H9 (cell line): ENCODE measurements at regions not wholly inside any gene's neighbourhood (a gene's known extent, or its start where the extent isn't known, plus 50 kb on each side); places are given as distances from the start of the nearest gene placed in this dataset.

Experiments used
- DNase-seq: peaks from one replicate; pipeline ENCODE4 v3.0.0-alpha.2; 2017
- H2AFZ ChIP-seq: one replicate; pipeline ENCODE4 v1.6.1; 2013; ENCODE audit warnings: mild to moderate bottlenecking, low read length, control low read depth, moderate library complexity
- H2AK5ac ChIP-seq: 2 replicates; pipeline ENCODE4 v1.6.1; 2013; ENCODE audit warnings: low read length, control low read depth, mixed read lengths; ENCODE audit not compliant: insufficient read length
- H2BK120ac ChIP-seq: one replicate; pipeline ENCODE4 v1.6.1; 2013; ENCODE audit warnings: low read depth, mild to moderate bottlenecking, low read length, control low read depth, inconsistent platforms; ENCODE audit not compliant: poor library complexity, severe bottlenecking
- H2BK12ac ChIP-seq: 2 replicates; pipeline ENCODE4 v1.6.1; 2013; ENCODE audit warnings: low read length, control low read depth, mixed read lengths, low read depth; ENCODE audit not compliant: insufficient read length
- H2BK15ac ChIP-seq: 2 replicates; pipeline ENCODE4 v1.6.1; 2013; ENCODE audit warnings: low read depth, low read length, control low read depth
- H2BK20ac ChIP-seq: one replicate; pipeline ENCODE4 v1.6.1; 2013; ENCODE audit warnings: low read depth, mild to moderate bottlenecking, low read length, control low read depth, inconsistent platforms; ENCODE audit not compliant: poor library complexity, severe bottlenecking
- H2BK5ac ChIP-seq: 2 replicates; pipeline ENCODE4 v1.6.1; 2013; ENCODE audit warnings: low read length, control low read depth, mixed read lengths; ENCODE audit not compliant: insufficient read length
- H3K14ac ChIP-seq: 2 replicates; pipeline ENCODE4 v1.6.1; 2013; ENCODE audit warnings: low read length, control low read depth; ENCODE audit not compliant: insufficient read depth
- H3K18ac ChIP-seq: 2 replicates; pipeline ENCODE4 v1.6.1; 2013; ENCODE audit warnings: low read depth, mild to moderate bottlenecking, mixed read lengths, low read length, control low read depth; ENCODE audit not compliant: insufficient read length
- H3K23ac ChIP-seq: 2 replicates; pipeline ENCODE4 v1.6.1; 2013; ENCODE audit warnings: low read length, control low read depth, mixed read lengths, low read depth; ENCODE audit not compliant: insufficient read length
- H3K23me2 ChIP-seq: 2 replicates; pipeline ENCODE4 v1.6.1; 2013; ENCODE audit warnings: low read depth, mild to moderate bottlenecking, mixed read lengths, low read length, control low read depth; ENCODE audit not compliant: insufficient read length, poor library complexity, severe bottlenecking
- H3K27ac ChIP-seq: 2 replicates; pipeline ENCODE4 v1.5.1; 2013; ENCODE audit warnings: low read length, control low read depth, mixed read lengths, low read depth; ENCODE audit not compliant: insufficient read length
- H3K27me3 ChIP-seq: 2 replicates; pipeline ENCODE4 v1.6.1; 2013; ENCODE audit warnings: low read length, control low read depth, inconsistent platforms; ENCODE audit not compliant: insufficient read depth
- H3K4ac ChIP-seq: 2 replicates; pipeline ENCODE4 v1.6.1; 2013; ENCODE audit warnings: low read depth, mild to moderate bottlenecking, control low read depth, inconsistent platforms, low read length, moderate library complexity
- H3K4me1 ChIP-seq: 2 replicates; pipeline ENCODE4 v1.6.1; 2013; ENCODE audit warnings: low read length, control low read depth, inconsistent platforms; ENCODE audit not compliant: insufficient read depth
- H3K4me2 ChIP-seq: 2 replicates; pipeline ENCODE4 v1.6.1; 2013; ENCODE audit warnings: low read length, control low read depth, mixed read lengths; ENCODE audit not compliant: insufficient read length, insufficient read depth
- H3K56ac ChIP-seq: 2 replicates; pipeline ENCODE4 v1.6.1; 2013; ENCODE audit warnings: low read depth, mild to moderate bottlenecking, mixed read lengths, low read length, control low read depth; ENCODE audit not compliant: insufficient read length
- H3K79me1 ChIP-seq: 2 replicates; pipeline ENCODE4 v1.6.1; 2013; ENCODE audit warnings: low read depth, mild to moderate bottlenecking, moderate library complexity, low read length, control low read depth, inconsistent platforms; ENCODE audit not compliant: insufficient read depth, poor library complexity, severe bottlenecking
- H3K79me2 ChIP-seq: 2 replicates; pipeline ENCODE4 v1.6.1; 2013; ENCODE audit warnings: low read length, control low read depth, inconsistent platforms; ENCODE audit not compliant: insufficient read depth
- H3K9ac ChIP-seq: 2 replicates; pipeline ENCODE4 v1.6.1; 2013; ENCODE audit warnings: low read length, control low read depth, mixed read lengths; ENCODE audit not compliant: insufficient read length; ENCODE audit errors: extremely low read depth
- H3K9me3 ChIP-seq: one replicate; pipeline ENCODE4 v1.6.1; 2013; ENCODE audit warnings: low read depth, low read length, inconsistent platforms; ENCODE audit not compliant: control insufficient read depth
- H3T11ph ChIP-seq: one replicate; pipeline ENCODE4 v1.6.1; 2013; ENCODE audit warnings: mild to moderate bottlenecking, low read length, control low read depth, inconsistent platforms
- H4K20me1 ChIP-seq: one replicate; pipeline ENCODE4 v1.6.1; 2013; ENCODE audit not compliant: control insufficient read depth, insufficient read length, insufficient read depth
- H4K5ac ChIP-seq: 2 replicates; pipeline ENCODE4 v1.6.1; 2013; ENCODE audit warnings: low read depth, mild to moderate bottlenecking, mixed read lengths, low read length, control low read depth; ENCODE audit not compliant: insufficient read length
- H4K8ac ChIP-seq: replicated peaks from 2 replicates; pipeline ENCODE4 v1.6.1; 2013; ENCODE audit warnings: low read length, control low read depth, mixed read lengths, low read depth; ENCODE audit not compliant: insufficient read length
- H4K91ac ChIP-seq: 2 replicates; pipeline ENCODE4 v1.6.1; 2013; ENCODE audit warnings: low read depth, mild to moderate bottlenecking, moderate library complexity, mixed read lengths, low read length, control low read depth; ENCODE audit not compliant: insufficient read length
- H3K27ac Mint-ChIP-seq, 3 experiments: 2 replicates in 2 of 3; 3 replicates in 1 of 3; pipeline ENCODE4 v1.8.0; 2020 to 2021; ENCODE audit warnings: mixed read lengths in 3 of 3, mild to moderate bottlenecking in 1 of 3, moderate library complexity in 1 of 3
- H3K27me3 Mint-ChIP-seq: 2 replicates; pipeline ENCODE4 v1.8.0; 2021; ENCODE audit warnings: low read depth, mild to moderate bottlenecking, moderate library complexity, mixed read lengths
- H3K36me3 Mint-ChIP-seq, 3 experiments: 2 replicates in 2 of 3; 3 replicates in 1 of 3; pipeline ENCODE4 v1.8.0; 2020 to 2021; ENCODE audit warnings: low read depth in 3 of 3, mixed read lengths in 3 of 3; ENCODE audit not compliant: insufficient read depth in 1 of 3
- H3K4me1 Mint-ChIP-seq, 2 experiments: 2 replicates each; pipeline ENCODE4 v1.8.0; 2020; ENCODE audit warnings: mixed read lengths in 2 of 2
- H3K4me3 Mint-ChIP-seq, 2 experiments: 2 replicates in 1 of 2; 3 replicates in 1 of 2; pipeline ENCODE4 v1.8.0; 2020 to 2021; ENCODE audit warnings: mild to moderate bottlenecking in 2 of 2, mixed read lengths in 2 of 2, moderate library complexity in 1 of 2
- H3K9me3 Mint-ChIP-seq, 2 experiments: 2 replicates in 1 of 2; 3 replicates in 1 of 2; pipeline ENCODE4 v1.8.0; 2020; ENCODE audit warnings: mild to moderate bottlenecking in 2 of 2, mixed read lengths in 2 of 2, moderate library complexity in 1 of 2
- CTCF ChIP-seq: fragments of 200-600 bp; sonication (generic); conservative IDR thresholded peaks from 3 replicates; pipeline ENCODE4 v1.8.0; 2021; ENCODE audit warnings: antibody characterized with exemption, mild to moderate bottlenecking
- WGBS: extraction: QIAGEN DNeasy Blood & Tissue Kit; methylation state at CpG from one replicate; pipeline ENCODE4 v1.1.7; 2013; ENCODE audit warnings: missing lambda C conversion rate, low lambda C conversion rate, mixed read lengths; ENCODE audit not compliant: insufficient read length; ENCODE audit errors: extremely low coverage; 5-methylcytosine and 5-hydroxymethylcytosine counted together

DNA sequence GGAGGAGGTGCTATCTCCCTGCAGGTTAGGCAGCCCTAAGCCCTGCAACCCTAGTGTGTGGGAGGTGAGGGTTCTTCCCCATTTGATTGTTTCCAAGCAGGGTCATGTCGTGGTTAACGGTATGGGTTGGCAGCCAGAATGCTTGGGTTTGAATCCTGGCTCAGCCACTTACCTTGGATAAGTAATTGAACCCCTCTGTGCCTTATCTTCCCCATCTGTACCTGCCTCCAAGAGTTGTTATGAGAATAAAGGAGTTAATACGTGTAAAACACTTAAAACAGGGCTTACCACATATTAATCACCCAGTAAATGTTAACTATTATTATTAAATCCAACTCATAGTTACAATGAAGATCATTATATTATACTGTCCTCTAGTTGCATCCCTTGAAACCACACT, 52.2 kb upstream of the SPATA31E1 start:
- no peaks in the 10 kb centered on the region for H3K23me2 ChIP-seq
- H4K91ac ChIP-seq, result no peak overlapping the region
- no peak overlapping the region for H3K4ac ChIP-seq
- Mint-ChIP-seq H3K27me3 (peaks cover 3% of the 10 kb centered on the region), H3K27ac (no peak overlapping the region), H3K36me3 (no peaks in the 10 kb centered on the region), H3K4me1 (peaks cover 19 to 24% of the 10 kb centered on the region in 2 experiments), H3K9me3 (no peaks in the 10 kb centered on the region), H3K4me3 (no peak overlapping the region)
- H2BK12ac ChIP-seq, result no peak overlapping the region
- H4K8ac ChIP-seq, result no peak overlapping the region
- no peak for TF ChIP-seq CTCF
- no peak overlapping the region for H2AK5ac ChIP-seq
- no peaks in the 10 kb centered on the region for H3K79me2 ChIP-seq
- no peak overlapping the region for H2BK15ac ChIP-seq
- H3K9me3 ChIP-seq, result no peaks in the 10 kb centered on the region
- no peak overlapping the region for H3K27ac ChIP-seq
- no peak for DNase-seq
- no peaks in the 10 kb centered on the region for H3K79me1 ChIP-seq
- no peak overlapping the region for H4K5ac ChIP-seq
- H3K18ac ChIP-seq, result no peak overlapping the region
- no CpG with 5 or more reads among the region's 3 CpGs for WGBS
- no peak overlapping the region for H2AFZ ChIP-seq
- no peak overlapping the region for H3T11ph ChIP-seq
- no peaks in the 10 kb centered on the region for H3K27me3 ChIP-seq
- H3K4me1 ChIP-seq, result peaks cover 3% of the 10 kb centered on the region; the same call in 1 of the 2 replicates
- no peak overlapping the region for H3K9ac ChIP-seq
- no peak overlapping the region for H2BK5ac ChIP-seq
- H3K56ac ChIP-seq, result no peak overlapping the region
- no peak overlapping the region for H3K14ac ChIP-seq
- no peak overlapping the region for H2BK20ac ChIP-seq
- H2BK120ac ChIP-seq, result no peak overlapping the region
- H4K20me1 ChIP-seq, result no peaks in the 10 kb centered on the region
- H3K4me2 ChIP-seq, result no peak overlapping the region
- H3K23ac ChIP-seq, result no peak overlapping the region
